H9 (cell line): ENCODE measurements at regions not wholly inside any gene's neighbourhood (a gene's known extent, or its start where the extent isn't known, plus 50 kb on each side); places are given as distances from the start of the nearest gene placed in this dataset.

Experiments used
- DNase-seq: peaks from one replicate; pipeline ENCODE4 v3.0.0-alpha.2; 2017
- H2AFZ ChIP-seq: one replicate; pipeline ENCODE4 v1.6.1; 2013; ENCODE audit warnings: mild to moderate bottlenecking, low read length, control low read depth, moderate library complexity
- H2AK5ac ChIP-seq: 2 replicates; pipeline ENCODE4 v1.6.1; 2013; ENCODE audit warnings: low read length, control low read depth, mixed read lengths; ENCODE audit not compliant: insufficient read length
- H2BK120ac ChIP-seq: one replicate; pipeline ENCODE4 v1.6.1; 2013; ENCODE audit warnings: low read depth, mild to moderate bottlenecking, low read length, control low read depth, inconsistent platforms; ENCODE audit not compliant: poor library complexity, severe bottlenecking
- H2BK12ac ChIP-seq: 2 replicates; pipeline ENCODE4 v1.6.1; 2013; ENCODE audit warnings: low read length, control low read depth, mixed read lengths, low read depth; ENCODE audit not compliant: insufficient read length
- H2BK15ac ChIP-seq: 2 replicates; pipeline ENCODE4 v1.6.1; 2013; ENCODE audit warnings: low read depth, low read length, control low read depth
- H2BK20ac ChIP-seq: one replicate; pipeline ENCODE4 v1.6.1; 2013; ENCODE audit warnings: low read depth, mild to moderate bottlenecking, low read length, control low read depth, inconsistent platforms; ENCODE audit not compliant: poor library complexity, severe bottlenecking
- H2BK5ac ChIP-seq: 2 replicates; pipeline ENCODE4 v1.6.1; 2013; ENCODE audit warnings: low read length, control low read depth, mixed read lengths; ENCODE audit not compliant: insufficient read length
- H3K14ac ChIP-seq: 2 replicates; pipeline ENCODE4 v1.6.1; 2013; ENCODE audit warnings: low read length, control low read depth; ENCODE audit not compliant: insufficient read depth
- H3K18ac ChIP-seq: 2 replicates; pipeline ENCODE4 v1.6.1; 2013; ENCODE audit warnings: low read depth, mild to moderate bottlenecking, mixed read lengths, low read length, control low read depth; ENCODE audit not compliant: insufficient read length
- H3K23ac ChIP-seq: 2 replicates; pipeline ENCODE4 v1.6.1; 2013; ENCODE audit warnings: low read length, control low read depth, mixed read lengths, low read depth; ENCODE audit not compliant: insufficient read length
- H3K23me2 ChIP-seq: 2 replicates; pipeline ENCODE4 v1.6.1; 2013; ENCODE audit warnings: low read depth, mild to moderate bottlenecking, mixed read lengths, low read length, control low read depth; ENCODE audit not compliant: insufficient read length, poor library complexity, severe bottlenecking
- H3K27ac ChIP-seq: 2 replicates; pipeline ENCODE4 v1.5.1; 2013; ENCODE audit warnings: low read length, control low read depth, mixed read lengths, low read depth; ENCODE audit not compliant: insufficient read length
- H3K27me3 ChIP-seq: 2 replicates; pipeline ENCODE4 v1.6.1; 2013; ENCODE audit warnings: low read length, control low read depth, inconsistent platforms; ENCODE audit not compliant: insufficient read depth
- H3K4ac ChIP-seq: 2 replicates; pipeline ENCODE4 v1.6.1; 2013; ENCODE audit warnings: low read depth, mild to moderate bottlenecking, control low read depth, inconsistent platforms, low read length, moderate library complexity
- H3K4me1 ChIP-seq: 2 replicates; pipeline ENCODE4 v1.6.1; 2013; ENCODE audit warnings: low read length, control low read depth, inconsistent platforms; ENCODE audit not compliant: insufficient read depth
- H3K4me2 ChIP-seq: 2 replicates; pipeline ENCODE4 v1.6.1; 2013; ENCODE audit warnings: low read length, control low read depth, mixed read lengths; ENCODE audit not compliant: insufficient read length, insufficient read depth
- H3K56ac ChIP-seq: 2 replicates; pipeline ENCODE4 v1.6.1; 2013; ENCODE audit warnings: low read depth, mild to moderate bottlenecking, mixed read lengths, low read length, control low read depth; ENCODE audit not compliant: insufficient read length
- H3K79me1 ChIP-seq: 2 replicates; pipeline ENCODE4 v1.6.1; 2013; ENCODE audit warnings: low read depth, mild to moderate bottlenecking, moderate library complexity, low read length, control low read depth, inconsistent platforms; ENCODE audit not compliant: insufficient read depth, poor library complexity, severe bottlenecking
- H3K79me2 ChIP-seq: 2 replicates; pipeline ENCODE4 v1.6.1; 2013; ENCODE audit warnings: low read length, control low read depth, inconsistent platforms; ENCODE audit not compliant: insufficient read depth
- H3K9ac ChIP-seq: 2 replicates; pipeline ENCODE4 v1.6.1; 2013; ENCODE audit warnings: low read length, control low read depth, mixed read lengths; ENCODE audit not compliant: insufficient read length; ENCODE audit errors: extremely low read depth
- H3K9me3 ChIP-seq: one replicate; pipeline ENCODE4 v1.6.1; 2013; ENCODE audit warnings: low read depth, low read length, inconsistent platforms; ENCODE audit not compliant: control insufficient read depth
- H3T11ph ChIP-seq: one replicate; pipeline ENCODE4 v1.6.1; 2013; ENCODE audit warnings: mild to moderate bottlenecking, low read length, control low read depth, inconsistent platforms
- H4K20me1 ChIP-seq: one replicate; pipeline ENCODE4 v1.6.1; 2013; ENCODE audit not compliant: control insufficient read depth, insufficient read length, insufficient read depth
- H4K5ac ChIP-seq: 2 replicates; pipeline ENCODE4 v1.6.1; 2013; ENCODE audit warnings: low read depth, mild to moderate bottlenecking, mixed read lengths, low read length, control low read depth; ENCODE audit not compliant: insufficient read length
- H4K8ac ChIP-seq: replicated peaks from 2 replicates; pipeline ENCODE4 v1.6.1; 2013; ENCODE audit warnings: low read length, control low read depth, mixed read lengths, low read depth; ENCODE audit not compliant: insufficient read length
- H4K91ac ChIP-seq: 2 replicates; pipeline ENCODE4 v1.6.1; 2013; ENCODE audit warnings: low read depth, mild to moderate bottlenecking, moderate library complexity, mixed read lengths, low read length, control low read depth; ENCODE audit not compliant: insufficient read length
- H3K27ac Mint-ChIP-seq, 3 experiments: 2 replicates in 2 of 3; 3 replicates in 1 of 3; pipeline ENCODE4 v1.8.0; 2020 to 2021; ENCODE audit warnings: mixed read lengths in 3 of 3, mild to moderate bottlenecking in 1 of 3, moderate library complexity in 1 of 3
- H3K27me3 Mint-ChIP-seq: 2 replicates; pipeline ENCODE4 v1.8.0; 2021; ENCODE audit warnings: low read depth, mild to moderate bottlenecking, moderate library complexity, mixed read lengths
- H3K36me3 Mint-ChIP-seq, 3 experiments: 2 replicates in 2 of 3; 3 replicates in 1 of 3; pipeline ENCODE4 v1.8.0; 2020 to 2021; ENCODE audit warnings: low read depth in 3 of 3, mixed read lengths in 3 of 3; ENCODE audit not compliant: insufficient read depth in 1 of 3
- H3K4me1 Mint-ChIP-seq, 2 experiments: 2 replicates each; pipeline ENCODE4 v1.8.0; 2020; ENCODE audit warnings: mixed read lengths in 2 of 2
- H3K4me3 Mint-ChIP-seq, 2 experiments: 2 replicates in 1 of 2; 3 replicates in 1 of 2; pipeline ENCODE4 v1.8.0; 2020 to 2021; ENCODE audit warnings: mild to moderate bottlenecking in 2 of 2, mixed read lengths in 2 of 2, moderate library complexity in 1 of 2
- H3K9me3 Mint-ChIP-seq, 2 experiments: 2 replicates in 1 of 2; 3 replicates in 1 of 2; pipeline ENCODE4 v1.8.0; 2020; ENCODE audit warnings: mild to moderate bottlenecking in 2 of 2, mixed read lengths in 2 of 2, moderate library complexity in 1 of 2
- CTCF ChIP-seq: fragments of 200-600 bp; sonication (generic); conservative IDR thresholded peaks from 3 replicates; pipeline ENCODE4 v1.8.0; 2021; ENCODE audit warnings: antibody characterized with exemption, mild to moderate bottlenecking
- WGBS: extraction: QIAGEN DNeasy Blood & Tissue Kit; methylation state at CpG from one replicate; pipeline ENCODE4 v1.1.7; 2013; ENCODE audit warnings: missing lambda C conversion rate, low lambda C conversion rate, mixed read lengths; ENCODE audit not compliant: insufficient read length; ENCODE audit errors: extremely low coverage; 5-methylcytosine and 5-hydroxymethylcytosine counted together

DNA sequence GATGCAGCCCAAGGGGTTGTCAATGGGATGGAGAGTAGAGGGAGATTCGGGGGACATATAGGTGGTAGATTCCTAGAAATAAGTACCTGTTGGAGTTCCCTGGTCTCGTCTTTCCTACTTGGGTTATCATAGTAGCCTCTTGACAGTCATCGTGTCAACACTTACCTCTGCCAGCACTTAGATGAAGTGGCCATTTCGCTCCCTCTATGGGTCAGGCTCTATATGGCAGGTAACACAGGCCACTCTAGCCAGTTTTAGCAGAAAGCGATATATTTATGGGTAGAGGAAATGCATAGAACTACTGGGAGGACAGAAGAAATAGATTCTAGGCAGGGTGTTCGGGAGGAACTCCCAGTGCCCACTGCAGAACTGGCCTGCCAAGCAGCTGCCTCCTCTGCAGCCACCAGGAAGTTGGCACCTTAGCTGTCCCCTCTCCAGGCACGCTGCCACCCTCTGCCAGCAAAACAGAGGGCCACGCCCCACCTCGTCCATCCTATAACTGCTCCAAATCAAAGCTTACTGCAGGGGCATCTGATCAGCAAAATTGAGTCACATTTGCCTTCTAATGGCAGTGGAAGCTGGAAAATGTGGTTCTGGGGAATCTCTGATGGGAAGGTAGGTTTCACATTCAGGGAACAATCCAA lies 181.3 kb downstream of the INSIG2 start:
- H3K4ac ChIP-seq: no peak overlapping the region
- no peaks in the 10 kb centered on the region for H3K27me3 ChIP-seq
- no peaks in the 10 kb centered on the region for H3K79me1 ChIP-seq
- Mint-ChIP-seq H3K27ac (no peak overlapping the region), H3K4me1 (no peaks in the 10 kb centered on the region), H3K27me3 (peaks cover 2% of the 10 kb centered on the region), H3K4me3 (no peak overlapping the region), H3K36me3 (no peaks in the 10 kb centered on the region), H3K9me3 (no peaks in the 10 kb centered on the region)
- no peaks in the 10 kb centered on the region for H3K23me2 ChIP-seq
- H3K18ac ChIP-seq: no peak overlapping the region
- no peak overlapping the region for H2BK20ac ChIP-seq
- no peak overlapping the region for H3K23ac ChIP-seq
- H2BK15ac ChIP-seq: no peak overlapping the region
- H2AFZ ChIP-seq: no peak overlapping the region
- H3K9ac ChIP-seq: no peak overlapping the region
- no peak overlapping the region for H2BK5ac ChIP-seq
- H2BK120ac ChIP-seq: no peak overlapping the region
- H3K4me1 ChIP-seq: no peaks in the 10 kb centered on the region
- H2BK12ac ChIP-seq: no peak overlapping the region
- H3K27ac ChIP-seq: no peak overlapping the region
- no peak overlapping the region for H3K14ac ChIP-seq
- H4K5ac ChIP-seq: no peak overlapping the region
- H3K56ac ChIP-seq: no peak overlapping the region
- no peak overlapping the region for H3T11ph ChIP-seq
- no peaks in the 10 kb centered on the region for H3K9me3 ChIP-seq
- H2AK5ac ChIP-seq: no peak overlapping the region
- H4K20me1 ChIP-seq: no peaks in the 10 kb centered on the region
- TF ChIP-seq CTCF: peak; percentile 65
- DNase-seq: no peak
- H4K91ac ChIP-seq: no peak overlapping the region
- H3K4me2 ChIP-seq: no peak overlapping the region
- no peak overlapping the region for H4K8ac ChIP-seq
- H3K79me2 ChIP-seq: no peaks in the 10 kb centered on the region
- no CpG with 5 or more reads among the region's 9 CpGs for WGBS
